Lower lobe of right lung (tissue), 2 donors: ENCODE measurements at regions not wholly inside any gene's neighbourhood (a gene's known extent, or its start where the extent isn't known, plus 50 kb on each side); places are given as distances from the start of the nearest gene placed in this dataset.

ENCODE experiments used
- ATAC-seq, 2 donors: fragments of 200-7000 bp; cut with Tn5 transposase; one replicate each; pipeline ENCODE4 v1.9.1; 2020 to 2022; ENCODE audit warnings: mild to moderate bottlenecking in 2 of 2, moderate library complexity in 2 of 2
- DNase-seq: peaks from one replicate; pipeline ENCODE4 v3.0.0-alpha.2; 2020
- H3K27ac ChIP-seq: fragments of 200-600 bp; one replicate; pipeline ENCODE4 v1.8.0; 2022
- H3K27me3 ChIP-seq: fragments of 200-600 bp; one replicate; pipeline ENCODE4 v1.8.0; 2022; ENCODE audit warnings: low read depth
- H3K36me3 ChIP-seq: fragments of 200-600 bp; one replicate; pipeline ENCODE4 v1.8.0; 2022; ENCODE audit warnings: mild to moderate bottlenecking
- H3K4me1 ChIP-seq: fragments of 200-600 bp; one replicate; pipeline ENCODE4 v1.8.0; 2022
- H3K4me3 ChIP-seq: fragments of 200-600 bp; one replicate; pipeline ENCODE4 v1.8.0; 2022; ENCODE audit warnings: mild to moderate bottlenecking
- H3K9me3 ChIP-seq: fragments of 200-600 bp; one replicate; pipeline ENCODE4 v1.8.0; 2022
- CTCF ChIP-seq: fragments of 200-600 bp; IDR thresholded peaks from one replicate; pipeline ENCODE4 v1.8.0; 2022; ENCODE audit warnings: antibody characterized with exemption, mild to moderate bottlenecking
- intact Hi-C: fragments of 100-400 bp; cut with DNase I; formaldehyde crosslinking; loops from one replicate; pipeline ENCODE4 v1.11.0; 2022
- donor health status: DM: no; HTN: yes; CAD: no; lungs with severe emphysema.

- intact Hi-C loops, result no loop called here
- H3K27me3 ChIP-seq, result no peaks in the 10 kb centered on the region
- H3K4me1 ChIP-seq, result no peaks in the 10 kb centered on the region
- no peak overlapping the region for H3K27ac ChIP-seq
- DNase-seq (no peak), ATAC-seq (no peak)
- H3K9me3 ChIP-seq, result no peaks in the 10 kb centered on the region
- H3K4me3 ChIP-seq, result no peak overlapping the region
- H3K36me3 ChIP-seq, result no peaks in the 10 kb centered on the region
- TF ChIP-seq CTCF, result no peak
These were observed 911.4 kb upstream of the SLC39A10 start for GRCh38 chr2:194745557-194746146.

- TF ChIP-seq CTCF, result no peak
- H3K27me3 ChIP-seq, result no peaks in the 10 kb centered on the region
- no peaks in the 10 kb centered on the region for H3K9me3 ChIP-seq
- H3K4me1 ChIP-seq, result no peaks in the 10 kb centered on the region
- intact Hi-C loops, result no loop called here
- H3K4me3 ChIP-seq, result no peak overlapping the region
- no peak overlapping the region for H3K27ac ChIP-seq
- ATAC-seq (no peak), DNase-seq (no peak)
- H3K36me3 ChIP-seq, result no peaks in the 10 kb centered on the region
These were observed 914.3 kb upstream of the SLC39A10 start for GRCh38 chr2:194742706-194743105.

GRCh38 chr2:194739217-194739616 lies 917.8 kb upstream of the SLC39A10 start:
- H3K9me3 ChIP-seq, result no peaks in the 10 kb centered on the region
- no peaks in the 10 kb centered on the region for H3K4me1 ChIP-seq
- ATAC-seq, result no peak
- H3K4me3 ChIP-seq, result no peak overlapping the region
- no peak for DNase-seq
- no peaks in the 10 kb centered on the region for H3K36me3 ChIP-seq
- TF ChIP-seq CTCF, result no peak
- no peaks in the 10 kb centered on the region for H3K27me3 ChIP-seq
- H3K27ac ChIP-seq, result no peak overlapping the region
- intact Hi-C loops, result no loop called here

GRCh38 chr2:194735837-194736542 lies 921.0 kb upstream of the SLC39A10 start:
- H3K9me3 ChIP-seq, result no peaks in the 10 kb centered on the region
- TF ChIP-seq CTCF, result no peak
- no peaks in the 10 kb centered on the region for H3K36me3 ChIP-seq
- DNase-seq (no peak), ATAC-seq (no peak)
- intact Hi-C loops, result no loop called here
- no peaks in the 10 kb centered on the region for H3K27me3 ChIP-seq
- H3K4me3 ChIP-seq, result no peak overlapping the region
- no peaks in the 10 kb centered on the region for H3K4me1 ChIP-seq
- H3K27ac ChIP-seq, result no peak overlapping the region

- no peak for TF ChIP-seq CTCF
- ATAC-seq, result no peak
- Histone ChIP-seq H3K27me3 (no peaks in the 10 kb centered on the region), H3K27ac (no peak overlapping the region), H3K4me3 (no peak overlapping the region), H3K4me1 (no peaks in the 10 kb centered on the region), H3K9me3 (no peaks in the 10 kb centered on the region), H3K36me3 (no peaks in the 10 kb centered on the region)
- intact Hi-C loops, result no loop called here
- DNase-seq, result no peak
These were observed 926.8 kb upstream of the SLC39A10 start for GRCh38 chr2:194730266-194730665.
